Endothelial cell (in vitro differentiated cells): ENCODE measurements at regions not wholly inside any gene's neighbourhood (a gene's known extent, or its start where the extent isn't known, plus 50 kb on each side); places are given as distances from the start of the nearest gene placed in this dataset.

Experiments
- DNase-seq: peaks from one replicate; pipeline ENCODE4 v3.0.0; 2021; ENCODE audit warnings: low spot score
- H3K27ac Mint-ChIP-seq: one replicate; pipeline ENCODE4 v1.8.0; 2021; ENCODE audit warnings: mixed read lengths, inconsistent platforms; ENCODE audit not compliant: unreplicated experiment
- H3K27me3 Mint-ChIP-seq: one replicate; pipeline ENCODE4 v1.8.0; 2021; ENCODE audit warnings: mild to moderate bottlenecking, moderate library complexity, mixed read lengths, inconsistent platforms; ENCODE audit not compliant: unreplicated experiment
- H3K36me3 Mint-ChIP-seq: one replicate; pipeline ENCODE4 v1.8.0; 2021; ENCODE audit warnings: mild to moderate bottlenecking, low read depth, mixed read lengths, inconsistent platforms; ENCODE audit not compliant: unreplicated experiment
- H3K4me1 Mint-ChIP-seq: one replicate; pipeline ENCODE4 v1.8.0; 2021; ENCODE audit warnings: mild to moderate bottlenecking, mixed read lengths, inconsistent platforms; ENCODE audit not compliant: unreplicated experiment
- H3K4me3 Mint-ChIP-seq: one replicate; pipeline ENCODE4 v1.8.0; 2021; ENCODE audit warnings: mild to moderate bottlenecking, mixed read lengths, inconsistent platforms; ENCODE audit not compliant: unreplicated experiment
- H3K9me3 Mint-ChIP-seq: one replicate; pipeline ENCODE4 v1.8.0; 2021; ENCODE audit warnings: mixed read lengths, inconsistent platforms; ENCODE audit not compliant: unreplicated experiment
- CTCF ChIP-seq: fragments of 200-600 bp; sonication (generic); IDR thresholded peaks from one replicate; pipeline ENCODE4 v1.5.0; 2021; ENCODE audit warnings: antibody characterized with exemption; ENCODE audit not compliant: unreplicated experiment

GRCh38 chrX:39626749-39627148 lies 471.0 kb downstream of the BCOR start:
- Mint-ChIP-seq H3K27me3 (peaks cover 2% of the 10 kb centered on the region), H3K27ac (no peak overlapping the region), H3K4me1 (no peaks in the 10 kb centered on the region), H3K4me3 (no peak overlapping the region), H3K9me3 (no peaks in the 10 kb centered on the region), H3K36me3 (no peaks in the 10 kb centered on the region)
- DNase-seq, result no peak
- no peak for TF ChIP-seq CTCF

GRCh38 chrX:39627257-39627656 lies 470.5 kb downstream of the BCOR start:
- Mint-ChIP-seq H3K27me3 (peaks cover 2% of the 10 kb centered on the region), H3K9me3 (no peaks in the 10 kb centered on the region), H3K27ac (no peak overlapping the region), H3K4me3 (no peak overlapping the region), H3K4me1 (no peaks in the 10 kb centered on the region), H3K36me3 (no peaks in the 10 kb centered on the region)
- TF ChIP-seq CTCF, result no peak
- DNase-seq, result no peak

- H3K27me3 Mint-ChIP-seq, result peaks cover 2% of the 10 kb centered on the region
- H3K4me3 Mint-ChIP-seq, result no peak overlapping the region
- no peak overlapping the region for H3K27ac Mint-ChIP-seq
- no peaks in the 10 kb centered on the region for H3K36me3 Mint-ChIP-seq
- no peak for DNase-seq
- H3K9me3 Mint-ChIP-seq, result no peaks in the 10 kb centered on the region
- no peak for TF ChIP-seq CTCF
- no peaks in the 10 kb centered on the region for H3K4me1 Mint-ChIP-seq
Measured at GRCh38 chrX:39629001-39629400, 468.8 kb downstream of the BCOR start.

- Mint-ChIP-seq H3K9me3 (no peaks in the 10 kb centered on the region), H3K27ac (no peak overlapping the region), H3K4me1 (no peaks in the 10 kb centered on the region), H3K4me3 (no peak overlapping the region), H3K27me3 (peaks cover 2% of the 10 kb centered on the region), H3K36me3 (no peaks in the 10 kb centered on the region)
- DNase-seq, result no peak
- no peak for TF ChIP-seq CTCF
Measured at GRCh38 chrX:39630344-39630743, 467.4 kb downstream of the BCOR start.

- H3K9me3 Mint-ChIP-seq, result no peaks in the 10 kb centered on the region
Measured at GRCh38 chrX:39631276-39632229, 466.2 kb downstream of the BCOR start.

More at GRCh38 chrX:39631276-39632229, 466.2 kb downstream of the BCOR start:
- H3K4me1 Mint-ChIP-seq, result no peaks in the 10 kb centered on the region
- no peak for TF ChIP-seq CTCF
- no peak overlapping the region for H3K27ac Mint-ChIP-seq
- DNase-seq, result no peak
- no peaks in the 10 kb centered on the region for H3K36me3 Mint-ChIP-seq
- H3K27me3 Mint-ChIP-seq, result peaks cover 2% of the 10 kb centered on the region
- H3K4me3 Mint-ChIP-seq, result no peak overlapping the region
